H1 (cell line): ENCODE measurements at regions not wholly inside any gene's neighbourhood (a gene's known extent, or its start where the extent isn't known, plus 50 kb on each side); places are given as distances from the start of the nearest gene placed in this dataset.

Experiments used
- CREB1 ChIP-seq: IDR thresholded peaks from 2 replicates; pipeline ENCODE4 v1.6.1; 2012; ENCODE audit warnings: inconsistent platforms
- EGR1 ChIP-seq: IDR thresholded peaks from 2 replicates; pipeline ENCODE4 v1.6.1; 2011; ENCODE audit warnings: low read depth, low read length, borderline replicate concordance
- MAX ChIP-seq: IDR thresholded peaks from 2 replicates; pipeline ENCODE4 v1.6.1; 2012; ENCODE audit warnings: inconsistent platforms
- POLR2AphosphoS5 ChIP-seq: IDR thresholded peaks from 2 replicates; pipeline ENCODE4 v1.6.1; 2011; ENCODE audit warnings: low read depth, low read length
- SIN3A ChIP-seq, 2 experiments: IDR thresholded peaks in 1 of 2; conservative IDR thresholded peaks in 1 of 2; 2 replicates each; pipeline ENCODE4 v1.6.1; 2011 to 2012; ENCODE audit warnings: low read length in 2 of 2, improper control_type of control experiment in 1 of 2, low read depth in 1 of 2, mild to moderate bottlenecking in 1 of 2
- TCF12 ChIP-seq: IDR thresholded peaks from 2 replicates; pipeline ENCODE4 v1.6.1; 2011; ENCODE audit warnings: low read depth, mild to moderate bottlenecking, low read length

DNA sequence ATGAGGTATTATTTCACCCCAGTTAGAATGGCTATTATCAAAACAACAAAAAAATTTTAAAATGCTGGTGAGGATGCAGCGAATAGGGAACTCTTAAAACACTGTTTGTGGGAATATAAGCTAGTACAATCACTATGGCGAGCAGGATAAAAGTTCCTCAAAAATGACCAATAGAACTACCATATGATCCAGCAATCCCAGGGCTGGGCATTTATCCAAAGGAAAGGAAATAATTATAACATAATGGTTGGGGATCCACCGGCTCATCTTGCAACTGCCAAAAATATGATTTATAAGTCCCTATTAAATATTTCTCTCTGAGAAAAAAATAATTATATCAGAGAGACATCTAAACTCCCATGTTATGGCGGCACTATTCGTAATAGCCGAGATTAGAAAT is 127.6 kb upstream of the MME start (continued):
- TF ChIP-seq SIN3A (conservative IDR thresholded peaks at IDR 0.05 in 1 of 2, IDR thresholded peaks at IDR 0.05 in 1 of 2; ENCODE audit: low read depth in 1 of 2, low read length in 2 of 2) (no peak), CREB1 (no peak), MAX (no peak), POLR2AphosphoS5 (no peak), EGR1 (no peak), TCF12 (no peak)
- TF ChIP-seq, all 59 proteins: peak for 0
